ENCODE measurements at regions not wholly inside any gene's neighbourhood (a gene's known extent, or its start where the extent isn't known, plus 50 kb on each side); places are given as distances from the start of the nearest gene placed in this dataset.

DNA sequence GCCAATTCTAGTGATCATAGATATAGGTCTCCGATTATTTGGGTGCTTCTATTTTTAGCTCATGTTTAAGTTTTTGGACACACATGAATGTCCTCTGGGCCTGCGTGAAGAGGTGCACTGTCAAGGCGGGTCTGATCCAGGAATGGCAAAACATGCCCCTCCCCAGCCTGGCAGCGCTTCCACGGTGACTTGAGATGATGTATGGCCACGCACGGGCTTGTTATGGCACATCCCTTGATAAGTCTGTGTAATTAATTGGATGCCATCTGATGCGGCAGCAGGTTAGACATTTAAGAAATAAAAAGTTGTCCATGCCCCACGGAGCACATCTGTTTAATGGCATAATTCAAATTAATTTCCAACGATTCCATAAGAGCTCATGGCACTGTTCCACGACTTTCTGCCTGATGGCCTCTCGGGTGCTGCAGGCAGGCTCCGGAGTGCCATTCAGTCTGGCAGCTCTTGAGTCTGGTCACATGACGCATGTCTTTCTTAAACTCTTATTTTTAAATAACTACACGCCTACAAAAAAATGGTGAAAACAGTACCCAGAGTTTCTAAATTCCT is 151.4 kb downstream of the ACKR3 start:
- TF ChIP-seq ARNT (IDR thresholded peaks at IDR 0.05) (no peak), LEF1 (IDR thresholded peaks at IDR 0.05; ENCODE audit: borderline replicate concordance) (no peak), FOXM1 (IDR thresholded peaks at IDR 0.05; ENCODE audit: borderline replicate concordance) (no peak), ZNF384 (IDR thresholded peaks at IDR 0.05) (no peak), TARDBP (IDR thresholded peaks at IDR 0.05) (no peak), NFRKB (IDR thresholded peaks at IDR 0.05) (no peak), L3MBTL2 (conservative IDR thresholded peaks at IDR 0.05) (no peak), FOXK2 (IDR thresholded peaks at IDR 0.05) (no peak), SP1 (IDR thresholded peaks at IDR 0.05) (no peak), SUZ12 (IDR thresholded peaks at IDR 0.05) (no peak), FOXA1 (IDR thresholded peaks at IDR 0.05) (no peak), BHLHE40 (IDR thresholded peaks at IDR 0.05; ENCODE audit: borderline replicate concordance) (no peak), ELF4 (IDR thresholded peaks at IDR 0.05) (no peak)

All from HEK293T (cell line).